GM13977 (cell line): ENCODE measurements at regions not wholly inside any gene's neighbourhood (a gene's known extent, or its start where the extent isn't known, plus 50 kb on each side); places are given as distances from the start of the nearest gene placed in this dataset.

Source experiments
- DNase-seq: peaks from one replicate; pipeline ENCODE4 v3.0.0; 2012; ENCODE audit warnings: low spot score
- in situ Hi-C: fragments of 300-500 bp; cut with MboI; formaldehyde crosslinking; loops from one replicate; pipeline ENCODE4 v1.12.0; 2022; ENCODE audit warnings: low sequenced_read_pairs, low pct_unique_long_range_greater_than_20kb, mixed read lengths, inconsistent platforms; ENCODE audit not compliant: unreplicated experiment
- TF ChIP-seq, protein P1 (sequence below): IDR thresholded peaks from 2 replicates; pipeline ENCODE4 v1.5.1; 2012; ENCODE audit warnings: mild to moderate bottlenecking, control low read depth; ENCODE audit not compliant: insufficient read depth; ENCODE audit errors: extremely low read depth, missing control alignments

DNA sequence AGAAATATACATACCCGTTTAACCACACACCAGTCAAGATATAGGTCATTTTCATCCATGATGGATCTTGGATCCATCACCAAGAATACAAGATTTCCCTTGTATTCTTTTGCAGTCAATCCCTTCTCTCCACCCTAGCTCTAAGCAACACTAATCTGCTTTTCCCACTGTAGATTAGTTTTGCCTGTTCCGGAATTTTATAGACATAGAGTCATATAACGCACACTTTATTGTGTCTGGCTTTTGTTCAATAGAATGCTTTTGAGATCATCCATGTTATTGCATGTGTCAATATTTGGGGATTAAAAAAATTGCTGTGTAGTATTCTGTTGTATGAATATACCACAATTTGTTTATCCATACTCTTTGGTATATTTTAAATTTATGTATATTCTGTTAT lies 235.6 kb upstream of the BCOR start:
- in situ Hi-C loops: no loop called here
- TF ChIP-seq, protein P1, sequence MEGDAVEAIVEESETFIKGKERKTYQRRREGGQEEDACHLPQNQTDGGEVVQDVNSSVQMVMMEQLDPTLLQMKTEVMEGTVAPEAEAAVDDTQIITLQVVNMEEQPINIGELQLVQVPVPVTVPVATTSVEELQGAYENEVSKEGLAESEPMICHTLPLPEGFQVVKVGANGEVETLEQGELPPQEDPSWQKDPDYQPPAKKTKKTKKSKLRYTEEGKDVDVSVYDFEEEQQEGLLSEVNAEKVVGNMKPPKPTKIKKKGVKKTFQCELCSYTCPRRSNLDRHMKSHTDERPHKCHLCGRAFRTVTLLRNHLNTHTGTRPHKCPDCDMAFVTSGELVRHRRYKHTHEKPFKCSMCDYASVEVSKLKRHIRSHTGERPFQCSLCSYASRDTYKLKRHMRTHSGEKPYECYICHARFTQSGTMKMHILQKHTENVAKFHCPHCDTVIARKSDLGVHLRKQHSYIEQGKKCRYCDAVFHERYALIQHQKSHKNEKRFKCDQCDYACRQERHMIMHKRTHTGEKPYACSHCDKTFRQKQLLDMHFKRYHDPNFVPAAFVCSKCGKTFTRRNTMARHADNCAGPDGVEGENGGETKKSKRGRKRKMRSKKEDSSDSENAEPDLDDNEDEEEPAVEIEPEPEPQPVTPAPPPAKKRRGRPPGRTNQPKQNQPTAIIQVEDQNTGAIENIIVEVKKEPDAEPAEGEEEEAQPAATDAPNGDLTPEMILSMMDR: no peak
- no peak for DNase-seq

DNA sequence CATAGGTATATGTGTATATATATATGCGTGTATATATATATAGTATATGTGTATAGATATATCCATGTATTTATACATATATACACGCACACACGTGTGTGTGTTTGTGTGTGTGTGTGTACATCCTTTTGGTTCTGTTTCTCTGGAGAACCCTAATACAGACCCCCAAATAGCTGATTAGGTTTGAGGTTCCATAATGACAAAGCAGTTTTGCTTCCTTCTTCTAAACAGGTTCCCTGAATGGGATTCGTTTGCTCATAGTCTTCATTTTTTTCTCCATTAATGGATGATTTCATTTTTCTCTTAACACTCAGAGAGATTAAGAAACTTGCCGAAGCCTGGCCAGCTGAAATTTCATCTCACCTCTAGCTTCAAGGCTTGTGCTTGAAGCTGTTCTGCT lies 234.0 kb upstream of the BCOR start:
- in situ Hi-C loops: no loop called here
- TF ChIP-seq, protein P1: no peak

DNA sequence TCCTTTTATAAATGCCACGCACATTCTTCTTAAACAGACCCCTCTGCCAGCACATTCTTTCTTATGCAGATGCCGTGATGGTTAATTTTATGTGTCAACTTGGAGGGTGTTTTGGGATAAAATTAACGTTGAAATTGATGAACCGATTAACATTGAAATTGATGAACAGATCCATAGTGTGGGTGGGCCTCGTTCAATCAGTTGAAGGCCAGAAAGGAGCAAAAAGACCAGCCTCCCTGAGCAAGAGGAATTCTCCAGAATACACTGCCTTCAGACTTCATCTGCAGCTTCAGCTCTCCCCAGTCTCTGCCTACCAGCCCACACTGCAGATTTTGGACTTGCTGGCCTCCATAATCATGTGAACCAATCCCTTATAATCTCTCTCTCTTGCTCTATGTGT lies 233.6 kb upstream of the BCOR start:
- no peak for DNase-seq
- in situ Hi-C loops: no loop called here
- TF ChIP-seq, protein P1: no peak

More for the DNA sequence above, 234.0 kb upstream of the BCOR start:
- no peak for DNase-seq

GRCh38 chrX:40329616-40330015 lies 231.9 kb upstream of the BCOR start:
- TF ChIP-seq, protein P1: no peak
- DNase-seq: no peak

GRCh38 chrX:40327085-40327484 lies 229.3 kb upstream of the BCOR start:
- in situ Hi-C loops: no loop called here
- TF ChIP-seq, protein P1: no peak
- no peak for DNase-seq

More at GRCh38 chrX:40329616-40330015, 231.9 kb upstream of the BCOR start:
- in situ Hi-C loops: no loop called here

DNA sequence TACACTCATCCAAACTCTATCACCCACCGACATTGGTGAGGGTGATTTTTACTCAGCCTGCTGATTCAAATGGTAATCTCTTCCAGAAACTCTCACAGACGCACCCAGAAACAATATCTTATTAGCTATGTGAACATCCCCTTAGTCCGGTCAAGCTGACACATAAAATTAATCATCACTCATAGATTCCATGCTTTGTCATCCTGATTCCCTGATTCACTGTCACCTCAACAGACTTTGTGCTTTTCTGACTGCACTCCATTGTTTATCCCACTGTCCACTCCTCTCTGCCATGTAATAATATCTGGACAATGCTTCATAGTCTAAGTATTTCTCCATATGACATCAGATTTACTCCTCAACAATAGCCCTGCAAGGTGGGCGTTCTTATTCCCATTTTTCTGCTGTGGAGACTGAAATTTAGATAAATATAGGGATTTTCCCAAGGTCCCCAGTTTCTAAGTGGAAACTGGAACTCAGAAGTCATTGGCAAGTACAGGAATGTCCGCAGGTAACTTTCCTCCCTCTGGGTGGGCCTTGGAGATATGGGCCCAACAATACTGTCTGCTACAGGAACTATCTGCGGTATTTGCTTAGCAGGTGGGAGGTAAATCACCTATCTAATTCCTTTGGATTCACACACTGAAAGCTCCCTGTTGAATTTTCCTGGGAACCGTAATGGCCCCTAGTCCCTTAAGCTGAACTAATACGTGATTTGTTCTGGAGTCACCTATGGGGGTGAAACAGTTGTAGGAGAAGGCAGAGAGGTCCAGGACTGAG lies 228.6 kb upstream of the BCOR start:
- in situ Hi-C loops: no loop called here
- DNase-seq: no peak
- TF ChIP-seq, protein P1: no peak
